ENCODE measurements at regions not wholly inside any gene's neighbourhood (a gene's known extent, or its start where the extent isn't known, plus 50 kb on each side); places are given as distances from the start of the nearest gene placed in this dataset.

DNA sequence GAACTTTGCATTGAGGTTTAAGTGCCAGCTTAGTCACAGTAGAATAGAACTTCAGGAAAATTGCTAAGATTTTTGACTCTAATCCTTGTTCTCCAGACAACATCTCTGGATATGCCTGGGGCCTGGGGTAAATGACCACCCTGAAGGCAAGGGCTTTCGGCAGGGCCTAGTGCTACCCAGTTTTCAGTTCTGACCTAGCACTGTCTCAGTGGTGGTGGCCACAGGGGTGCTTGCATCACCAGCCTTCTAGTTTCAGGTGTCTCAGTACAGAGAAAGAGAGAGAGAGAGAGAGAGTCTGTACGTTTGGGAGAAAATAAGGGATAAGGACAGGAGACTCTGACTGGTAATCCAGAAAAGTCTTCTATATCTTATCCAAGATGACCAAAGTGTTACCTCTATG is 890.5 kb downstream of the JRKL start:
- DNase-seq (ENCODE audit: extremely low read depth in 1 of 11, low read depth in 9 of 11, low spot score in 4 of 11), result no peak

DNA sequence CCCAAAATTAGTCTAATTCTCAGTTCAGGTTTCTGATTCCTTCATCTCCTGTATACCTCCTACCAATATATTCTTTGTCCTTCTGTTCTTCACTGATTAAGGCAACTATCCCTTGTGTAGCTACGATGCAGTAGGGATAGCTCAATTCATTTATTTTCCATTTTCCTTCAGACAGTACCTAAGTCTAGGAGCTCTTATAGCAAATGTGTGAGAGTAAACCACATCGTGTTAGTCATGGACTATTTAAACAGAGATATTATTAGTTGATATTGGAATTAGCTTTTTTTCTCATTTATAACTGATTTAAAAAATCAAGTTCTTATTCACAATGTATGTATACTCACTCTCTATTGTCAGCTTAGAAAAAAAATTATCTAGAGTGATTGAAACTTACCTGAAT is 900.0 kb downstream of the JRKL start:
- DNase-seq (ENCODE audit: extremely low read depth in 1 of 11, low read depth in 9 of 11, low spot score in 4 of 11), result no peak

DNA sequence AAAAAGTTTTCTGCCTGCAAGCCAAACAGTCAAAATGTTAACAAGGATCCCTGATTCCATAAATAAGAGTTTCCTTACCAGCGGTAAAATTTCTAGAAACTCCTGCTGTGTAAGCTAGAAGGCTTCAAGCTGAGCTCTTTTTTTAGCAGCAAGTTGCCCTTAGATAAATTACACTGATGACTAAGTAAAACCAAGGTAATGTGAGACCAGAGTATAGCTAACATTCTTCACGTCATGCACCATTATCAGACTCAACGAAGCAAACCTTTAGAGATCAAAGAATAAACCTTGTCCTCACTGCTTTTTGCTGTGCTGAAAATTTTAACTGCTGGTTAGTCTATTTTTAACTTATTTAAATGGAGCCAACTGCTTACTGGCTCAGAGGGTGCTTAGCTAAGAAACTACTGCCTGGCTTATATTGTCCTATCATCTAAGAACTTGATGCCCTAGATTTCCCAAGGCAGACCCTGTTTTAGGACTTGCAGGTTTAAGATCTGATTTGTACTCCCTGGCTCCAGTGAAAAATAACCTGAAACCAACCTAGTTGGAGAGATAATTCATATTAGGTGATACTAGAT is 900.7 kb downstream of the JRKL start:
- DNase-seq (ENCODE audit: extremely low read depth in 1 of 11, low read depth in 9 of 11, low spot score in 4 of 11), result peak in 7 of 11 donors; percentile 7 to 51 (median 26)

DNA sequence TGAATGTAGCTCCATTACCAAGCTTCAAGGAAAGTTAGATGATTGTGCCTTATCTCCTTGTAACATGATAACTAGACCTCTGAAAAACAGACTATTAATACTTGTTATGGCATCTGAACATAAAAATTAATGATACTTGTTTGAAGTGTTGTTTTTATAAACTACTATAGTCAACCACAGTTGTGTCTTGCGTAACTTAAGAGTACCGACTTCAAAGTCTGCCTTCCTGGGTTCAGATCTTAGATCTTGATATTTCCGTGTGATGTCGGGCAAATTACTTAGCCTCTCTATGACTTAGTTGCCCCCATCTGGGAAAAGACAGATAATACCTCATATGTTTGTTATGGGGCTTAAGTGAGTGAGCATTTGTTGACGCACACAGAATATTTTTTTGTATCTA is 906.5 kb downstream of the JRKL start:
- peak in 1 of 11 donors; percentile 1 for DNase-seq (ENCODE audit: extremely low read depth in 1 of 11, low read depth in 9 of 11, low spot score in 4 of 11)

DNA sequence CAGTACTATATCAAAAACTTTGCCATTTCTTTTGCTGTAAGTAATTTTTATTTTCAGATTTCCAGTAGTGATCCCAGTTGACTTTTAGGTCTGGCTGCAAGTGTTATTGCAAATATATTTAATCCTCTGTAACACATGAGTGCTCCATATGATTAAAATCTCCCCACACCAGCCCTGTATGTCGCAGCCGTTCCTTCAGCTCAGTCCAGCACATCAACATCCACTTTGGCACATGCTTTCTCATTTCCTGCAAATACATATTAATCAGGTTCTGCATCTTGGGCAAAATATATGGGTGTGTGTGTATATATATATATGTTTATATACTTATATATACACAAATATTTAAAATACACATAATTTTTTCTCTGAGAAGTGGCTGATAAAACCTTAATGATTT is 919.5 kb downstream of the JRKL start:
- no peak for DNase-seq (ENCODE audit: extremely low read depth in 1 of 11, low read depth in 9 of 11, low spot score in 4 of 11)

DNA sequence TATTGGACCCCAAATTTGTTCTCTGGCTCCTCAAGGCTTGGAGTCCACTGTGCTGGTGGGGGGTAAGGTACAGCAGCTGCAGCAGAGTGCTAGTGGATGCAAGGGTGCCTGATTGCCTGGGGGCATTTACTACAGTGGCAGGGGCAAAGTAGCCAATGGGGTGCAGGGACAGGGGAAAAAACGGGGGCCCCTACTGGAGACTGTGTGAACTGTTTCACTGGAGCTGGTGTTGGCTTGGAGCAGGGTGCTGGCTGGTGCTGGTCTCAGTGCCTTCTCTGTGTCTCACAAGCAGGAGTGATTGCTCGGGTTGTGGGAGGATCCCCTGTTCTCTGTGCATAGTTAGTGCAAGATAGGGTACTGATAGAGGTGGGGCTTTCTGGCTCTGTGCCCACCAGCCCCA is 935.9 kb downstream of the JRKL start:
- DNase-seq (ENCODE audit: extremely low read depth in 1 of 11, low read depth in 9 of 11, low spot score in 4 of 11), result no peak

DNA sequence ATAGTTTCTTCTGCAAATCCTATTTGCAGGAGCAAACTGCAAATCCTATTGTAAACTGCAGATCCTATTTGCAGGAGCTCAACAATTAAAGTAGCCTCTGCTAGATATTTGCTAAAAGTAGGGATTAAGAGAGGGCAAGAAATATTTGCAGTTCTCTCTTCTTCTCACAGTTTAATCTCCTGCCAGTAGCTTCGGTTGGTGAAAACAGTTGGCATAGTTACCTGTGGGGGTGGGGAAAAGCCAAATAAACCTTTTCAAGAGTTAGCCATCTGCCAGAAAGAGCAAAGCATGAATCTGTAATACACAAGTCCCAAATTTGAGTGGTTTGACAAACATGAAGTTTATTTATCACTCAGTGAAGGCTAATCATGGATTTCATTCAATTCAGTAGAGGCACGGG is 942.5 kb downstream of the JRKL start:
- DNase-seq (ENCODE audit: extremely low read depth in 1 of 11, low read depth in 9 of 11, low spot score in 4 of 11), result no peak

DNA sequence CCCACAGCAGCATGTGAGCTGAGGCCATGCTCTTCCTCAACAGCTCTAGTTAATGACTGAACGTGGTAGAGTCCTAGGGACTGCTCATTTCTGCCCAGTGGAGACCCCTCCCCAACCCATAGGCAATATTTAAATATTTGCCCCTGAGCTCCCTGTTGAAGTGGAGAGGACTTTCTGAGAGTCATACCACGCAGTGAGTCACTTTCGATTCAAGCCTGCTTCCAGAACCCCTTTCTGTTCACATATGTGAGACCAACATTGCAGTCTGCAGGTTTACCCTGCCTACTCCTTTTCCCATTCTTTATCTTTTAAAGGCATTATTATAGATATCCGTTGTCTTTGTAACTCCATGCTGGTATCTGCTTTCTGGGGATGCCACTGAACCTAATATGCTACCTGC is 946.3 kb downstream of the JRKL start:
- no peak for DNase-seq (ENCODE audit: extremely low read depth in 1 of 11, low read depth in 9 of 11, low spot score in 4 of 11)

DNA sequence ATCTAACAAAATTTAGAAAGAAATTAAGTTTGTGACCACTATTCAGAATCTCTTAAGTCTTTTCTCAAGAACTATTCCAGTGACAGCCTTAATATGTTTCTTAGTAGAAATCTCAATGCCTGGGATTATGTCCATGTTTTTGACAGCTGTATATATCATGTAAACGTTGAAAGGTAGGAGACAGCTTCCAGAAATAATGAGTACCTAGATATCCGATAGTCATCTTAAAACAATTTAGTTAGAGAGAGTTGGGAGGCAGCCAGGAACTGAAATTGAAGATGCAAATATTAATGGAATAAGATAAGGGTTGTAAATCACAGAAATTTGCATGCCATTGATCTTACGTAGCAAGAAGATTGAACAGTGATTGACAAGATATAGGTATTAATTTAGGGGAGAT is 955.2 kb downstream of the JRKL start:
- no peak for DNase-seq (ENCODE audit: extremely low read depth in 1 of 11, low read depth in 9 of 11, low spot score in 4 of 11)

DNA sequence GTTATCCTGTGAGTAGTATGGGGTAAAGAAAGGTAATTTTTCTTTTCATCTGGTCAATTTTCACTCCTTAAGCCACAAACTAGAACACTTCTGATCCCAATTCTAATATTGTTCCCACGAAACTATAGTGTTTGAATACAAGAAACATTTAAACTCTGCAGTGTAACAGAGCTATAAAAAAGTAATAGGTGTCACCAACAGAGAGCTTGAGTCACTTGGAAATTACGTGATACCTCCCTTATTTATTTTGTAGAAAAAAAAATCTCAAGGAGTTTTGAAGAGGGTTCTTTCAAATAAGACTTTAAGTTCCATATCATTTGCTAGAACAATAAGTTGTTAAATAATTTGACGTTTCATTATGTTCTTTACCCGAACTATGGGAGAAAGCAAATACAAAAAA is 959.4 kb downstream of the JRKL start:
- DNase-seq (ENCODE audit: extremely low read depth in 1 of 11, low read depth in 9 of 11, low spot score in 4 of 11), result no peak

DNA sequence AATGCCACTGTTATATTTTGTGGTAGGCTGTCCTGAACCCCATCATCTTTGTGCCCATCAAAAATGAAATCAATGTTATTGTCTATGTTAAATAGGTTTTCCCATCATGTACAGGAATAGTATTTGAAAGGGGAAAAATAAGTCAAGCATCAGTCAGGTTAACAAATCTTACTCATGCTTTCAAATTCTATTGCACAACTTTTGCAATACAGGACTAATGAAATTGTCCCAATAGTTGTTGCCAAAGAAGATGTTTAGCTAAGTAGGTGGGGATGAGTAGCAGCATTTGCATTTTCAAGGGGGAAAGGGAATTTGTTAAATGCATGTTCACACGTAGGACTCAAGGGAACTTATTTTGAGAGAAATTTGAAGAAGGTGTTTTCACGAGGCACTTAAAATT is 962.1 kb downstream of the JRKL start:
- no peak for DNase-seq (ENCODE audit: extremely low read depth in 1 of 11, low read depth in 9 of 11, low spot score in 4 of 11)

DNA sequence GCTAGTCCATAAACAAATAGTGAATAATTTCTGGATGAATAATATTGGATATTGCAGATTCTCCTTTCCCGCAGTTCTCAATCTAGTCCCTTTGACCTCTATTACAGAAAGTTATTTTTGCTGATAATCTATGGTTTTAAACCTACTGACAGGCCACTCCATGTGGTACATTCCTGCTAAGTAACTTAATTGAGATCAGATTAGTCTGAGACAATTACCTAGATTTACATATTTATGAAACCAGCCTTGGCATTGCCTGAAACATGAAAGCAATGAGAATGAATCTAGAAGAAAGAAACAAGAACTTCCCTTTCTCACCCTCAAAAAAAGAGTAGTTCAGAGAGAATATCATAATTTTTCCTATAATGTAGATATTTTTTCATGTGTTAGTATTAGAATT is 964.2 kb downstream of the JRKL start:
- DNase-seq (ENCODE audit: extremely low read depth in 1 of 11, low read depth in 9 of 11, low spot score in 4 of 11), result no peak

DNA sequence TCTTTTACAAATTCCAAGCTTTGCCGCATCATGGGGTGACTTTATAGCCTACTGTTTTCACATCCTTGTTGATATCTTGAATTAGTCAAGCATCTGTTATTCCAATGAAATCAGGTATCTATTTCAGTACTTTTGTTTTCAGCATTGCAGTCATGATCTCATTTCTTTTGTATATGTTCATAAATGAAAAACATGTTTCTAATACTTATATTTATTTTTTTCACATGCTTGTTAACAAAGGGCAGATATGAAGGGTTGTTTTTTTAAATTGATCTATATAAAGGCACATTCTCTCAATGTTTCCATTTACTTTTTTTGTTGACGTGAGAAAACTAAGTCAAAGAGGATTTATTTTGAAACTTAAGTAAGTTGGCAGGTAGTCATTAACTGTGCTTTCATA is 964.8 kb downstream of the JRKL start:
- no peak for DNase-seq (ENCODE audit: extremely low read depth in 1 of 11, low read depth in 9 of 11, low spot score in 4 of 11)

DNA sequence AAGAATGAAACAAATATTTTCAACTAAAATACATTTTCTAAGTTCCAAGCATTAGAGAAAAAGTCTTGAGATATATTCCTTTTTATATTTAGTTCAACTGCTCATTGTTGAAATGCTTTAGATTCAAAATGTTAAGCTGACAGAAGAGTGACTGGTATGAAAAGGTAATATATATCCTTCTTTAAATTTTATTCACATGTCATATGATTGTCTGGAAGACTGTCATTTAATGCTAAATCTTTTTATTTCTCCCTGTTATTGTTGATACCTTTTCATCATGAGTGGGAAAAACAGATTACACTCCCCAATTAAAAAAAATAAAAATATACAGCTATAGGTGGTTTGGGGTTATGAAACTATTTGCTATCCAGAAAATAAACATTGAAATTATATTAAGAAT is 965.4 kb downstream of the JRKL start:
- no peak for DNase-seq (ENCODE audit: extremely low read depth in 1 of 11, low read depth in 9 of 11, low spot score in 4 of 11)

DNA sequence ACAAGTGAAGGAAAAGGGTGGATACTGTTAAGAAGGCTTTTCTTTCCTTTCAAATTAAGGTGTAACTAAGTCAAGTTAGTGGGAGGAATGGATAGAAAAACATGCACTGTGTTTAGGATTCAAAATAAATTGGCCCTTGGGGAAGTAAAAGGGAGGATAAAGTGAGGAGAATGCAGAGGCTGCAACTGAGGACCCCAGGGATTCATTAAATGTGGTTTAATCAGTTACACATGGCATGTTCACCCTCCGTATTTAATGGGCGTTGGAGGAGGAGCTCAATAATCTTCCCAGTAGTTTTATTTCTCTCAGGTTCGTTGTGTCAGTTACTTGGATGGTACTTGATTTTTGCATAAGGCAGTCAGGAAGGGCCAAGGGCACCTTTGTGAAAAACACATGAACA is 966.3 kb downstream of the JRKL start:
- DNase-seq (ENCODE audit: extremely low read depth in 1 of 11, low read depth in 9 of 11, low spot score in 4 of 11), result peak in 1 of 11 donors; percentile 9

DNA sequence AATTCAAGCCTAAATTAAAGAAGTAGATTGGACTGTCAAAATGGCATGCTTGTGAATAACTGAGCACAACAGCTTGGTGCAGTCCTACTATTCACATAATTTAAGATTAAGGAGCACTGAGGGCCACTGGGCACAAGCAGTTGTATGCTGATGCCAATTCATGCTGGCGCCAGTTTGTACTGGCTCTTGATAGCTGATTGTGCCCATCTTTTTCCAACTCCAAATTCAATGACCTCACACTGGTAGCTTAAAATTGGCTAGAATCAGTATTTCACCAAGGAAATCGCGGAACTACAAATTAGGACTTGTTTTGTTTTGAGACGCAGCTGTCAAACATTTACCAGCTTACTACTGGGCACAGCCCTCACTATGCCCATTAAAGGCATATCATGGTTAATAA is 969.2 kb downstream of the JRKL start:
- DNase-seq (ENCODE audit: extremely low read depth in 1 of 11, low read depth in 9 of 11, low spot score in 4 of 11), result no peak

DNA sequence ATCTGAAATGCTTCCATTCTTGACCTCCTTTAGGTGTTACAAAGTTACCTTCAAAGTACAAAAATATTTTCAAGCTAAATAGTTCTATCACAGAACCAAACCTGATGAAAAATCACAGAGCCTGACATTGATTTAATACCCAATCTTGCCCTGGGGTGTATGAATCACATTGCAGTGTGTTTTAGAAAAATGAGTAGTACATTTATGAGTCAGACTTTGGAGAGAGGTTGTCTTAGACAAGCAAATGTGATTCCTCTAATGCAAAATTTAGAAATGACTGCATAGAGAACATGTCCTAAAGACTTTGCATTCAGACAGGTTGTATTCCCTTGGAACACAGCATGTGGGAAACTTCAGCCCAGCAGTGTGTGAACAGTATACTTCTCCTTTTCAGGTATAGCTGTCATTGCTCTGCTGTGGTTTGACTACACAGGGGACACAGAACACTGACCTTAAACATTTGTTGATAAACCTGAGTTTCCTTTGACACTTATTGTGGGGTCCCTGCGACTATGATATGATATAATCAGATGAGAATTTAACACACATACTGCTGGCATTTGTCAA is 972.1 kb downstream of the JRKL start:
- DNase-seq (ENCODE audit: extremely low read depth in 1 of 11, low read depth in 9 of 11, low spot score in 4 of 11), result no peak

DNA sequence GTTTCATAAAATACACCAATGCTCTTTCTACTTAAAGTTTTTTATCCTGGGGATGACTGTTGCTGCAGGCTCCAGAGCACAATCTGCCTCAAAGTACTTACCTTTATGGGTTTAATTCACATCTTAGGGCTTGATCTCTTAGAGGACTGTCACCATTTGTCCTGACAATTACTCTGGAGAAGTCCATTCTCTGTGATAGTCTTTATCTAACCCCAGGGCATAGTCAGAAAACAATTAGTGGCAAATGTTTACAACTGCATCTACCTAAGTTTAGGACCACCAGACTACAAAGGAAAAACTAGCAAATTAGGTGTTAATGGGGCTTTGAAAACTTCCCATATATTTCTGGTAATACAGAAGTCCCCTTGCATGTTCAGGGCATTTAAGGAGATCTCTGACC is 973.5 kb downstream of the JRKL start:
- DNase-seq (ENCODE audit: extremely low read depth in 1 of 11, low read depth in 9 of 11, low spot score in 4 of 11), result no peak

DNA sequence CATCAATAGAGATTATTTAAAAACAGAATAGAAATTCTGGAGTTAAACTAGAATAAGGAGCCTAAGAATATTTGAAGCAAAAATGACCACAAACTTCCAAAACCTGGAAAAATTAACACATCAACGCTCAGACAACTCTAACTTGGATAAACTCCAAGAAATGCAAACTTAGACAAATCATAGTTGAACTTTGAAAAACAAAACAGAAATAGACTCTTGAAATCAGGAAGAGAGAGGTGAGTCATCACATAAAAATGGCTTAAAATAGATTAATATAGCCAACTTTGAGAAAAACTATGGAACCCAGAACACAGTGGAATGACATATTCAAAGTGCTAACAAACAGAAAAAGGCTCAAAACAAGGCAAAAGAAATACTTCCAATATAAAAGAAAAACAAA is 974.2 kb downstream of the JRKL start:
- DNase-seq (ENCODE audit: extremely low read depth in 1 of 11, low read depth in 9 of 11, low spot score in 4 of 11), result no peak

DNA sequence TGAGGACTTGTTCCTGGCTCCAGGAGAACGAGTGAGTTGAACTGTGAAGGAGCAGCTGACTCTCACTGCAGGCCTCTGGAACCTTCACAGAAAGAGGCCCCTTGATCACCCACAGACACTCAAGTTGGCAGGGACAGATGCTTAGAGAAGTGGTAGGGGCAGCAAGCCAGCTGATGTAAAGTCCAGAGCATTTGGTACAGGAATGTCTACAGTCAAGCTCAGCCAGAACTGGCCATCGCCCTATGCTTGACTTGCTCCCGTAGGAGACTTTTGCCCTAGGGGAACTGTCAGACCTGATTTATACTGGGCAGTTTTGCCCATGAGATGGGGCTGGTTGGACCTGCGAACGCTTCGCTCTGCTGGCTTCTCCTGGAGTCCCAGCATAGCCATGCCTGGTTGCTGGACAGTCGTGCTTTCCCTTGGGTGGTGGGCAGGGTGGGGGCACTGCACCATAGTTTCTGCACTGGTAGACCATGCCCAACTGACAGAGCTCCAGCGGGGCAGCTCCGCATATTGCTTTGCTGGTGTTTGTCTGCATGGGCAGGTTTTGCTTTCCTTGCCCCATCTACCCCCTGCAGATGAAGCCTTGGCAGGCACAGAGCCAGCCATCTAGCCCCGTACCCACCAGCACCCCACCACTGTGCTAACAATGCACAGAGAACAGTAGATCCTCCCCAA is 977.7 kb downstream of the JRKL start:
- DNase-seq (ENCODE audit: extremely low read depth in 1 of 11, low read depth in 9 of 11, low spot score in 4 of 11), result no peak

DNA sequence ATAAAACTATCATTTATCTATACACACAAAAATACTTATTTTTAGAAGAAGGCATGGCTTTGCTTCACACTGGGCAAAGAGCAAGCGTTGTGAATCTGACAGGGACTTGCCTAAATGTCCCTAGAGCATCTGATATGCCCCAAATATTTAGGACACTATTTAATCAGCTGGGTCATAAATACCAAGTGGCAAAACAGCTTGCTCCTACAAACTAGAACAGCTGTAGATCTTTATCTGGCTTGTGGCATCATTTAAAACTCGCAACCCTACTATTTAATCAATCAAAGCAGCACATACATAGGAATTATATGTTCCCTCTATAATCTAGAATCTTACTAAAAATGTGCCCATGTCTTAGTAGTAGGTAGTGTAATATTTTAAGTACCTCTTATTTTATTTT is 999.5 kb downstream of the JRKL start:
- no peak for DNase-seq (ENCODE audit: extremely low read depth in 1 of 11, low read depth in 9 of 11, low spot score in 4 of 11)
